ENCODE measurements at regions not wholly inside any gene's neighbourhood (a gene's known extent, or its start where the extent isn't known, plus 50 kb on each side); places are given as distances from the start of the nearest gene placed in this dataset.

GRCh38 chr7:42445691-42446090, 208.7 kb upstream of the GLI3 start:
- no peak for DNase-seq (ENCODE audit: low read depth)

- no peak for DNase-seq (ENCODE audit: low read depth)
Measured at GRCh38 chr7:42440951-42441350, 203.9 kb upstream of the GLI3 start.

- DNase-seq (ENCODE audit: low read depth), result no peak
Measured at GRCh38 chr7:42432644-42433043, 195.6 kb upstream of the GLI3 start.

- DNase-seq (ENCODE audit: low read depth), result no peak
Measured at GRCh38 chr7:42431873-42432272, 194.9 kb upstream of the GLI3 start.

GRCh38 chr7:42429339-42429738, 192.3 kb upstream of the GLI3 start:
- no peak for DNase-seq (ENCODE audit: low read depth)

- DNase-seq (ENCODE audit: low read depth), result peak; percentile 15
Measured at GRCh38 chr7:42426163-42426562, 189.2 kb upstream of the GLI3 start.

- DNase-seq (ENCODE audit: low read depth), result peak; percentile 66
Measured at GRCh38 chr7:42414941-42415505, 178.0 kb upstream of the GLI3 start.

- DNase-seq (ENCODE audit: low read depth), result peak; percentile 76
Measured at GRCh38 chr7:42414028-42414427, 177.0 kb upstream of the GLI3 start.

GRCh38 chr7:42409296-42409695, 172.3 kb upstream of the GLI3 start:
- DNase-seq (ENCODE audit: low read depth), result no peak

GRCh38 chr7:42407833-42408232, 170.8 kb upstream of the GLI3 start:
- peak; percentile 95 for DNase-seq (ENCODE audit: low read depth)

GRCh38 chr7:42407021-42407710, 170.2 kb upstream of the GLI3 start:
- peak; percentile 78 for DNase-seq (ENCODE audit: low read depth)

GRCh38 chr7:42406358-42406757, 169.3 kb upstream of the GLI3 start:
- no peak for DNase-seq (ENCODE audit: low read depth)

- DNase-seq (ENCODE audit: low read depth), result no peak
Measured at GRCh38 chr7:42405782-42406181, 168.8 kb upstream of the GLI3 start.

- no peak for DNase-seq (ENCODE audit: low read depth)
Measured at GRCh38 chr7:42403831-42404230, 166.8 kb upstream of the GLI3 start.

GRCh38 chr7:42400961-42401360, 164.0 kb upstream of the GLI3 start:
- no peak for DNase-seq (ENCODE audit: low read depth)

- no peak for DNase-seq (ENCODE audit: low read depth)
Measured at GRCh38 chr7:42400211-42400772, 163.3 kb upstream of the GLI3 start.

GRCh38 chr7:42395607-42396006, 158.6 kb upstream of the GLI3 start:
- DNase-seq (ENCODE audit: low read depth), result peak; percentile 17

GRCh38 chr7:42392826-42393225, 155.8 kb upstream of the GLI3 start:
- no peak for DNase-seq (ENCODE audit: low read depth)

- no peak for DNase-seq (ENCODE audit: low read depth)
Measured at GRCh38 chr7:42389697-42390096, 152.7 kb upstream of the GLI3 start.

GRCh38 chr7:42385912-42386311, 148.9 kb upstream of the GLI3 start:
- DNase-seq (ENCODE audit: low read depth), result peak; percentile 33

GRCh38 chr7:42381161-42381560, 144.2 kb upstream of the GLI3 start:
- DNase-seq (ENCODE audit: low read depth), result no peak

GRCh38 chr7:42380401-42380800, 143.4 kb upstream of the GLI3 start:
- DNase-seq (ENCODE audit: low read depth), result no peak

- DNase-seq (ENCODE audit: low read depth), result no peak
Measured at GRCh38 chr7:42378149-42378548, 141.1 kb upstream of the GLI3 start.

GRCh38 chr7:42373285-42373684, 136.3 kb upstream of the GLI3 start:
- DNase-seq (ENCODE audit: low read depth), result peak; percentile 49

Data from RPMI7951 (cell line).